Fibroblast of villous mesenchyme (primary cell): ENCODE measurements at regions not wholly inside any gene's neighbourhood (a gene's known extent, or its start where the extent isn't known, plus 50 kb on each side); places are given as distances from the start of the nearest gene placed in this dataset.

Experiments
- DNase-seq: peaks from one replicate; pipeline ENCODE4 v3.0.0-alpha.2; 2010; ENCODE audit warnings: low read depth
- H3K4me3 ChIP-seq: 2 replicates; pipeline ENCODE4 v1.5.1; 2011; ENCODE audit warnings: low read depth, mild to moderate bottlenecking, low read length
- CTCF ChIP-seq: IDR thresholded peaks from 2 replicates; pipeline ENCODE4 v1.5.1; 2012; ENCODE audit warnings: low read depth, mild to moderate bottlenecking, low read length; ENCODE audit not compliant: insufficient read depth

- H3K4me3 ChIP-seq, result no peak overlapping the region
- no peak for DNase-seq
- TF ChIP-seq CTCF, result no peak
Measured at GRCh38 chr18:26646901-26647300, 98.5 kb upstream of the KCTD1 start.

GRCh38 chr18:26642440-26643348, 94.3 kb upstream of the KCTD1 start:
- no peak for DNase-seq
- no peak overlapping the region for H3K4me3 ChIP-seq
- TF ChIP-seq CTCF, result no peak

- no peak for TF ChIP-seq CTCF
- DNase-seq, result no peak
- H3K4me3 ChIP-seq, result no peak overlapping the region
Measured at GRCh38 chr18:26640541-26640940, 92.2 kb upstream of the KCTD1 start.

GRCh38 chr18:26639149-26639548, 90.8 kb upstream of the KCTD1 start:
- no peak for TF ChIP-seq CTCF
- no peak overlapping the region for H3K4me3 ChIP-seq
- no peak for DNase-seq

- TF ChIP-seq CTCF, result no peak
- H3K4me3 ChIP-seq, result no peak overlapping the region
- DNase-seq, result no peak
Measured at GRCh38 chr18:26637983-26638382, 89.6 kb upstream of the KCTD1 start.

- no peak overlapping the region for H3K4me3 ChIP-seq
- TF ChIP-seq CTCF, result no peak
- no peak for DNase-seq
Measured at GRCh38 chr18:26637324-26637723, 89.0 kb upstream of the KCTD1 start.
